ENCODE measurements at regions not wholly inside any gene's neighbourhood (a gene's known extent, or its start where the extent isn't known, plus 50 kb on each side); places are given as distances from the start of the nearest gene placed in this dataset.
"Not testable (repeated sequence)": the region's sequence is repeated elsewhere in the genome, so short reads cannot be mapped to it uniquely, and the experiment has no call there.

GRCh38 chr9:138197156-138197555, 319.6 kb downstream of the CACNA1B start:
- not testable (repeated sequence) for TF ChIP-seq CTCF, POLR2A (IDR thresholded peaks at IDR 0.05)
